ENCODE measurements at regions not wholly inside any gene's neighbourhood (a gene's known extent, or its start where the extent isn't known, plus 50 kb on each side); places are given as distances from the start of the nearest gene placed in this dataset.
"Not testable (repeated sequence)": the region's sequence is repeated elsewhere in the genome, so short reads cannot be mapped to it uniquely, and the experiment has no call there.

GRCh38 chr4:184281231-184282139 is 63.8 kb upstream of the ENPP6 start:
- DNase-seq (ENCODE audit: low spot score) = no peak

GRCh38 chr4:184280591-184281071 is 63.0 kb upstream of the ENPP6 start:
- DNase-seq (ENCODE audit: low spot score) = peak; percentile 56

GRCh38 chr4:184280137-184280536 is 62.5 kb upstream of the ENPP6 start:
- no peak for DNase-seq (ENCODE audit: low spot score)

GRCh38 chr4:184279496-184280061 is 61.9 kb upstream of the ENPP6 start:
- DNase-seq (ENCODE audit: low spot score) = no peak

GRCh38 chr4:184277769-184278168 is 60.1 kb upstream of the ENPP6 start:
- not testable (repeated sequence) for DNase-seq (ENCODE audit: low spot score)

- not testable (repeated sequence) for DNase-seq (ENCODE audit: low spot score)
Measured at GRCh38 chr4:184277010-184277409, 59.3 kb upstream of the ENPP6 start.

GRCh38 chr4:184276346-184276745 is 58.7 kb upstream of the ENPP6 start:
- not testable (repeated sequence) for DNase-seq (ENCODE audit: low spot score)

- DNase-seq (ENCODE audit: low spot score) = no peak
Measured at GRCh38 chr4:184275766-184276165, 58.1 kb upstream of the ENPP6 start.

GRCh38 chr4:184274286-184274951 is 56.7 kb upstream of the ENPP6 start:
- no peak for DNase-seq (ENCODE audit: low spot score)

- no peak for DNase-seq (ENCODE audit: low spot score)
Measured at GRCh38 chr4:184273166-184274147, 55.8 kb upstream of the ENPP6 start.

GRCh38 chr4:184270808-184271413 is 53.2 kb upstream of the ENPP6 start:
- no peak for DNase-seq (ENCODE audit: low spot score)

GRCh38 chr4:184269879-184270430 is 52.3 kb upstream of the ENPP6 start:
- DNase-seq (ENCODE audit: low spot score) = no peak

- no peak for DNase-seq (ENCODE audit: low spot score)
Measured at GRCh38 chr4:184268584-184269160, 51.0 kb upstream of the ENPP6 start.

- peak; percentile 80 for DNase-seq (ENCODE audit: low spot score)
Measured at GRCh38 chr4:184267673-184268583, 50.3 kb upstream of the ENPP6 start.
